Activated T-cell treated with anti-CD3 and anti-CD28 coated beads for 1 hour (primary cell): ENCODE measurements at regions not wholly inside any gene's neighbourhood (a gene's known extent, or its start where the extent isn't known, plus 50 kb on each side); places are given as distances from the start of the nearest gene placed in this dataset.
"Not testable (repeated sequence)": the region's sequence is repeated elsewhere in the genome, so short reads cannot be mapped to it uniquely, and the experiment has no call there.

Source experiments
- DNase-seq: peaks from one replicate; pipeline ENCODE4 v3.0.0-alpha.2; 2020; ENCODE audit warnings: low read depth

DNA sequence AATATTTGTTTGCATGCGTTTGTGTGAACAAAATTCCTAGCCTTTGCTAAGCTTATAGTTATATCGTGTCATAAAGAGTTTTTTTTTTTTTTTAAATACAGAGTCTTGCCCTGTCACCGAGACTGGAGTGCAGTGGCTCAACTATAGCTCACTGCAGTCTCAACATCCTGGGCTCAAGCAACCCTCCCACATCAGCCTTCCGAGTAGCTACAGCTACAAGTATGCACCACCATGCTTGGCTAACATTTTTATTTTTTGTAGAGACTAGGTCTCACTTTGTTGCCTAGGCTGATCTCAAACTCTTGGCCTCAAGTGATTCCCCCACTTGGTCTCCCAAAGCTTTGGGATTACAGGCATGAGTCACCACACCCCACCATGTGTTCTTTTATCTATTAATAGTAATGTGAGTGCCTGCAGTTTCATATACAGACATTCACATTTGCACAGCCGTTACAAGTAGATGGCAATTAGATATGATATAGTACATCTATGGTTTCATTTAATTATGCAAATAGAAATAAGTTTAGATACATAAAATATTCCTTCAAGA, 848.6 kb downstream of the PDCD6IP start:
- no peak for DNase-seq

DNA sequence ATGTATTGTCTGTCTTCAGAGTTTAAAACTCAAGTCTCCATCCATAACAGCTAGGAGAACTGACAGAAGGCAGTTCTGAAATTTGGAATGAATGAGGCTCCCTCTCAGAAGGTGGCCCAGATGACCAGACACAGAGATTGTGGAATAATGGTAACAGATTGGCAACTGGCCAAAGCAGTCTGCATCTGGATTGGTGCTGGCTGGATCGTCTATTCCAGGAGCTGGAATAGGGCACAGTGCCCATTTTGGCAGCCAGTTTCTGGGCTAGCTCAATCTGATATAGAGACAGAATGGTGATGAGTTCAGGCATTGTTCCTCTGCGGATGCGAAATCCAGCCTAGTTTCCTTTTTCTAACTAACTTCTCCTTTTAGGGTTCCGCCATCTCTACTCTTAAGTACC, 851.7 kb downstream of the PDCD6IP start:
- no peak for DNase-seq

DNA sequence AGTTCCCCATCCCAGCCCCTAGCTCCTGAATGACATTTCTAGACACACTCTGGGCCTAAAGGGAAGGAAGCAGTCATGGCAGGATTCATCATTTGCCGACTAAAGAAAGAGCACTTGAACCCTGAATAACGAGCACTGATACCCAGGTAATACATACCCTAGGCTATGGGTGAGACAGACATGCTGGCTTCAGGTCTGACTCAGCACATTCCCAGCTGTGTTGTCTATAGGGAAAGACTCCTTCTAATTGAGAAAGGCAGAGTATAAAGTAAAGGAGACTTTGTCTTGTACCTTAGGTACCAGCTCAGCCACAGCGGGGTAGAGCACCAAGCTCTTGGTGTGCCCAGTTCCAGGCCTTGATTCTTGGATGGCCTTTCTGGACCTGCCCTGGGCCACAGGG, 870.5 kb downstream of the PDCD6IP start:
- DNase-seq: no peak

DNA sequence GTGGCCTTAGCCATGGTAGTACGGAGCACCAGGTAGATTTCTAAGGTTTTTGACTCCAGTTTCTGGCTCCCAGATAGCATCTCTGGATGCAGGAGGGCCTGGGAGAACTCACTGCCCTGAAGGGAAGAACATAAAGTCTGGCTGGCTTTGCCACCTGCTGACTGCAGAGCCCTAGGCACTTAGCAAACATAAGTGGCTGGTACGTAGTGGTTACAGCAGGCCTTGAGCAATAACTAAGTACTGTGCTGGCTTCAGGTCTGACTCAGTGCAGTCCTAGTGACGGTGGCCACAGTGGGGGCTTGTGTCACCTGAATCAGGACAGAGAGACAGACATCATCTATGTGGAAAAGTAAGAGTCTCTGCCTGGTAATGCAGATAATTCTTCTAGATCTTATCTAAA, 871.1 kb downstream of the PDCD6IP start:
- no peak for DNase-seq

DNA sequence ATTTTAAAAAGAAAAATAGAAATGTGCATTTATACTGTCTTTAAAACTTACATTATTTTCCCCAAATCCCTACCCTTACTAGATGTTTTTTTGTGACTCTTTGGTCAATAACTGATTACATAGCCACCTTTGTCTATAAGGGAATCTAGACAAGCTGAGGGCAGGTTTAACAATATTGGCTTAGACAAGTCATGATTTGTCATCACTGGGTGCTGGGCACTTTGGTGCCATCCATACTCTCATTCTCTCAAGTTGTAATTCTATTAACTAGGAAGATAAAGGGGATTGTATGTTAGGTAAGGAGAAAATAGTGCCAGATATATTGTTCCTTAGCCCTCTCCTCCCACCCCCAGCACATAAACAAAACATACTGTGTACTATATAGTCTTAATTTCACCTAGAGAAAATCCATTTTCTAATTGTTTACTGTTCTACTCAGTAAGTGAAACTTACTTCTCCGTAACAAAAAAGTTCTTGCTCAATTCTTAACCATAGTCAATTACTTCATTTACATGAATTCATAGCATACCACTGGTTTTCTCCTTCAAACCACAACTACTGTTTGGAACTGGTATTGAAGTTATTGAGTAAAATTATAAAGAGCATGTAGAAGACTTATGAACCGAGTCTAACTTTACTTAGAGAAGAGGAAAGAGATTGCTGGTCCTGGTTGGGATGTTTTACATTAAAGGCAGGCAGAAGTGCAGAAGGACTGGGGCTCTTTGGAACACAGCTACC, 877.1 kb downstream of the PDCD6IP start:
- no peak for DNase-seq

DNA sequence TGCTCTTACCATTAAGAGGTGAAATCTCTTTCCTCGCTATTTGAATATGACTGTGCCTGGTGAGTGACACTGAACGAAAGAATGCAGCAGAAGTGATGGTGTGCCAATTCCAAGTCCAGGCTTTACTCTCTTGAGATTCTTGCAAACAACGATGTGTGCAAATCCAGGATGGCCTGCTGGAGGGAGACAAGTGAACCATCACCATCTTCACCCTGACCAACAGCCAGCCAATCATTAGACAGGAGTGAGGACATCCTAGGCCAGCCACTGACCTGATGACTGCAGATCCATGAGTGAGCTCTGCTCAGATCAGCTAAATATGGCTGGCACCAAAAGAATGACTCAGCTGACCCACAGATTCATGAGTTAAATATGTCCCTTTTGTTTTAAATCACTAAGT, 878.0 kb downstream of the PDCD6IP start:
- no peak for DNase-seq

DNA sequence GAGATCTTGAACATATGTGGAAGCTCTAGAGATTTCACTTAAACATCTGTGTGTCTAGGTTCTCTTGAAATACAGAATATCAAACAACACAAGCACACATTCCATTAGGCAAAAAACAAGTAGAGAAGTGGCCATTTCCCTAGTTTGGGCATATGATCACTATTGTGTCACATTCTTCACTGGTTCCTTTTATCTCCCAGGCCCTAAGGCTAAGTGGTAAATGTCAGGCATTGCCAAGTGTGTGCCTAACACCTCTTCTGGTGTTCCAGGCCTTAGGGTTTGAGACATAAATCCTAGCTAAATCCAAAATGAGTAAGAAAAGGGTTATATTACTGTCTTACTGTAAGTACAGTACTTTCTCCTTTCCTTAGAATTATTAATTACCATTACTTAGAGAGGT, 880.1 kb downstream of the PDCD6IP start:
- no peak for DNase-seq

DNA sequence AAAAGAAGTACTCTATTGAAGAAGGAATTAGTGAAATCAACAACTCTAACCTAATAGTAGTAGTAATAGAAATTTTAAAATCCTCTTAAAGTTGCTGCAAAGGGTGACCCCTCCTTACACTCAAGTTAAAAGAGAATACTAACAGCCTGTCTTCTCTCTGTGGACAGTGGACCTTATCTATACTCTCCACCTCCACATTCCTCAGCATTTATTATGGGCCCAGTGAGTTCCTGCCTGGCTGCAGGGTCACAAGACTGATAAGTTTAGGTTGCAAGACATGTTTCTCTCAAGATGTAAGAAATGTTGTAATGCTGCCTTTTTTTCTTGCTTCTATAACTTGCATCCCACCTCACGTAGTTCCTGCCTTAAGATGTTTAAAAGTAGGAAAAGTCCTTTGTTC, 880.6 kb downstream of the PDCD6IP start:
- not testable (repeated sequence) for DNase-seq

DNA sequence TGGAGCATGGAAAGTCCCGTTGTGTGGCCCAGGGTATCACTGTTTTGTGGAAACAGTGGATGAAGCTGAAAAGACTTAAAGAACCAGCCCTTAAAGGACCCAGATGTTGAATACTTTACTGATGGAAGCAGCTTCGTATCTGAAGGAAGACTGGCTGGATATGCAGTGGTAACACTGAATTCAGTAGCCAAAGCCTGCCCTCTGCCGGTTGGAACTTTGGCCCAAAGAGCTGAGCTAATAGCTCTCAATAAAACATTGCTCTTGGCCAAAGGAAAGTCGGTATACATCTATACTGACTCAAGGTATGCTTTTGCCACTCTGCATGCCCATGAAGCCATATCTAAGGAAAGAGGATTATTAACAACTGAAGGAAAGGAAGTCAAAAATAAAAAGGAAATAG, 885.4 kb downstream of the PDCD6IP start:
- DNase-seq: no peak

DNA sequence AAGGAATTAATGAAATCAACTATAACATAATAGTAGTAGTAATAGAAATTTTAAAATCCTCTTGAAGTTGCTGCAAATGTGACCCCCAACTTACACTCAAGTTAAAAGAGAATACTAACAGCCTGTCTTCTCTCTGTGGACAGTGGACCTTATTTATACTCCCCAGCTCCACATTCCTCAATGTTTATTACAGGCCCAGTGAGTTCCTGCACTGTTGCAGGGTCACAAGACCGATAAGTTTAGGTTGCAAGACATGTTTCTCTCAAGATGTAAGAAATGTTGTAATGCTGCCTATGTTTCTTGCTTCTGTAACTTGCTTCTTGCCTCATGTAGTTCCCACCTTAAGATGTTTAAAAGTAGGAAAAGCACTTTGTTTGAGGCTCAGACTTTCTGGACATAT, 888.1 kb downstream of the PDCD6IP start:
- no peak for DNase-seq

DNA sequence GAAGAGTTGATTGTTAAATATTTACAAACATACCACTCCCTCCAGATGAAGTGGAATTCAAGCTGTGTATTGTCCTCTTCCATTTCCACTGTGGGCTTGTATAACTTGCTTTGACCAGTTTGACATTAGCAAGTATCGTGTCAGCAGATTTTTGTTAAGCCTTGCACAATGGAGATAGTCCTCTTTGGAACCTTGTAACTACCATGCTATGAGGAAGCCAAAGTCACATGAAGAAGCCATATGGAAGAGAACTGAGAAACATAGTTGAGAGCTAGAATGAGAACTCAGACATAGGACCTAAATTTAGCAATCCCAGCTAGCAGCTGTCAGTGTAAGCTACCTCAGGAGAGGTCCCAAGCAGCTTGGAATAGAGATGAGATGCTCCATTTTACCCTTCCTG, 889.2 kb downstream of the PDCD6IP start:
- DNase-seq: no peak

DNA sequence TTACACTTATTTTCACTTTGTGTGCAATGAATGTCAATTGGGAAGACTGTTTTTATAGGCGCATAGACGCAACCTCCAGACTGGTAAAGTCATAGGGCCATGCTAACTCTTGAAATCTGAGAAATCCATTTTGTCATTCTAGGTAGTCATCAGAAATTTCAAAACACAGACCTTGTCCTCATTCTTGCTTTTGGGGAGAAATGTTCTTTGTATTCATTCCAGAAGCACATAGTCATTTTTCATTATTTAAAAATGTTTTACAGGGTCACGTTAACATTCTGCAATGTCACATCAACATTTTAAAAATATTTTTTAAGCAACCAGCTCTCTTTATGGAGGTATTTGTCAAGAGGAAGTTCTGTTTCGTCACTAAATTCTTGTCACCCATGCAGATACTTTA, 898.4 kb downstream of the PDCD6IP start:
- DNase-seq: no peak

DNA sequence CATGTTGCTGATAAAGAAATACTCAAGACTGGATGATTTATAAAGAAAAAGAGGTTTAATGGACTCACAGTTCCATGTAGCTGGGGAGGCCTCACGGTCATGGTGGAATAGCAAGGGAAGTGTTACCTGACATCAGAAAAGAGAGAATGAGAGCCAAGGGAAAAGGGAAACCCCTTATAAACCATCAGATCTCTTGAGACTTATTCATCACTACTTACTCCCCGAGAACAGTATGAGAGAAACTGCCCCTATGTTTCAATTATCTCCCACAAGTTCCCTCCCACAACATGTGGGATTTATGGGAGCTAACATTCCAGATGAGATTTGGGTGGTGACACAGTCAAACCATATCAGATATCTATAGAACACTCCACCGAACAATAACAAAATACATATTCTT, 904.6 kb downstream of the PDCD6IP start:
- DNase-seq: no peak

DNA sequence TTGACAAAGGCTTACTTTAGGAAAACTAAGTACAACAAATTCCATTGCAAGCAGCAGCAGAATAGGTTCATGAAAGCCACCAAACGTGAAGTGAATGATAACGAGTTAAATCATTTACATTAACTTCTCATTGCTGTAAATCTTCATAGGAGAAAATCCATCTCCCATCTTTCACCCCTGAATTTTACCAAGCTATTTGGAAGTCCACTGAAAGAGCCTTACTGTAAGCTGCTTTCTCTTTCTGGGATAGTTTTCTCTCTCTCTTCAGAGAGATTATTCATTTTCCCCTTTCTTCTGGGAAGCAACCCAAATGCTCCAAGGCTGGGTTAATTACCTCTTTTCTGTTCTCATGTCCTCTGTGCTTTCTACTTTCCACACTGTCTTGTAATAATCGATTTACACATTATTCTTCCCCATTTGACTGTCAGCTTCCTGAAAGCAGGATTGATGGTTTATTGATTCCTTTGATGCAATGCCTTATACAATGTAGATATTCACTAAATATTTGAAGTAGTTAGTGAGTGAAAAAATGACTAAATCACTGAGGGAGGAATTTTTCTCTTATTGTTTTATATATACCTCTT, 914.3 kb upstream of the ARPP21 start:
- DNase-seq: no peak

DNA sequence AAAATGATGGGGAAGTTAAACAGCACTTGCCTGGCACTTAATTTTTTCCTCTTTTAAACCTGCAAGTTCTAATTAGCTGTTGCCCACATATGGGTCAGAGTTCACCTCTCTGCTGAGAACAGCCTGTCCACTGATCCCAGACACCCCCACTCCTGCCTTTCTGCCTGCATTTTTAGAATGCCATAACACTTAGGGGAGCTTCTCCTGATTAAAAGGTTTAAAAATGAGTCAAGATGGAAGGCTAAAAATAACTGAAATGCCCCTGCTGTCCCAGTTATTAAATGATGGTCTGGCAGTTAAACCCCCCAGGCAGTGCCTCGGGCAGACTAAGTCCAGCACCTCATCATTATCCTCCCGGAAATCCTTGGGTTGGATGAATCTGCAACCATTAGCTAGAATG, 913.6 kb upstream of the ARPP21 start:
- DNase-seq: no peak

DNA sequence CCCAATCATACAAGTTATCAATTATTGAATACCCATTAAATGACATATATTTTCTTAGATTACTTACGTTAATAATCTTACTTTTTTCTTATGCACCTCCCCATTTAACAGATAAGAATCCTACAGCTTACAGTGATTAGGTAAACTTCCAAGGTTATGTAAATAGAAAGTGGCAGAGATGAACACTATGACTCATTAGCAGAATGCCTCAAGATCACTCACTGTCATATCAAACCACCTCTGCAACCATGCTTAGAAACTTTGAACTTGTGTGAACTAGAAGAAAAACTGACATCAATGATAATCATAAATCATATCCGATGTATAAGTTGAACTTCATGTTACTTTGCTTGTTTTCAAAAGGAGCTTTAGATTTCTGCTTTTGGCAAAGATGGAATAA, 911.6 kb upstream of the ARPP21 start:
- DNase-seq: no peak

DNA sequence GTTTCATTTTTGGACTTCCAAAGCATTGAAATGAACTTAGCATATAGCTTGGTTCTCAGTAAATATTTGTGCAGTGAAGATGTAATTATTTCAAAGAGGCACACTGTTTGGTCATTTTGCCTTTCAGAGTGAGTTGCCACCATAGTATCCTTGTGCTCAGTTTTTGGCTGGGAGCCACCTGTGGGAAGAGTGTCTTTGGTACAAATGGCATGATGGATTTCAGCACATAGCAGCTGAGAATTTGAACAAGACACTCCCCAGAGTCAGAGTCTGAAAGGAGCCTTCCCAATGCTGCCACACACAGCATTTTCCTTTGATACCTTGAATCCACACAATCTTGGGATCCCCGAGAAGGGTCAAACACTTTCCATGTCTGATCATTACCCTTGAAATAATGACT, 897.2 kb upstream of the ARPP21 start:
- no peak for DNase-seq

DNA sequence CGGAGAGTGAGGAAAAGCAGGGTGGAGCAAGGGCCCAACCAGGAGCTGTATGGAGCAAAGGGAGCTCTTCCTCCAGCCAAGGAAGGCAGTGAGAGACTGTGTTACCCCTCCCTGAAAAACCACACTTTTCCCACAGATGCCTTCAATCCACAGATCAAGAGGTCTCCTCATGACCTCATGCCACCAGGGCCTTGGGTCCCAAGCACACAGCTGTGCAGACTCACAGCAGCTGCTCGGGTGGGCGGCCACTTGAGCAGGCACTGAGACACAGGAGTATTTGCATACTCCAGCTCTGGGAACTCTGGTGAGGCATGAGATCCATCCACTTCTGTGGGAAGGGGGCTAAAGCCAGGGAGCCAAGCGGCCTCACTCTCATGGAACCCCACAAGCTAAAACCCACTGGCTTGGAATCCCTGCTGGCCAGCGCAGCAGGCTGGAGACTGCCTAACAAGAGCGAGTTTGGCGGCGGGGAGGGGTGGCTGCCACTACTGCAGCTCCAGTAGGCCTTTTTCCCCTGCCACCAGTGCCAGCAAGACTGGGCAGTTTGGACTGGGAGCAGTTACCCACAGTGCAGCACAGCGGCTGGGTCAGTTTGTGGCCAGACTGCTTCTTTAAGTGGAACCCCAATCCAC, 880.6 kb upstream of the ARPP21 start:
- no peak for DNase-seq

DNA sequence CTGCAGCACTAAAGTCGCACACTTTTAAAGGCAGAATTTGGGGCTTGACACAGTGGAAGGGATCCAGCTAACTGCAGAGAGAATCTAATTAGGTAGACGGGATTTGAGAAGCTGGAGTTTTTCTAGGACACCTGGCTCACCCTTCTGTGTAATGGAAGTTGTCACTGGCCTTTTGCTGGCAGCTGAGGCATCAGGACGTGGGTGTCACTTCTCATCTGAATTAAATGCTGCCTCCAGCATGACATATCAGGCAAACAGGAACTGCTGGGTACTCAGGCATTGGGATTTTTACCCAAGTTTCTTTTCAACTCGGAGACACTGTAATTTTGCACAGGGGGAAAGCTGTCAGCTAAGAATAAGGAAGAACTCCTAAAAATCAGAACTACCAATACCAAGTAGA, 861.9 kb upstream of the ARPP21 start:
- no peak for DNase-seq

DNA sequence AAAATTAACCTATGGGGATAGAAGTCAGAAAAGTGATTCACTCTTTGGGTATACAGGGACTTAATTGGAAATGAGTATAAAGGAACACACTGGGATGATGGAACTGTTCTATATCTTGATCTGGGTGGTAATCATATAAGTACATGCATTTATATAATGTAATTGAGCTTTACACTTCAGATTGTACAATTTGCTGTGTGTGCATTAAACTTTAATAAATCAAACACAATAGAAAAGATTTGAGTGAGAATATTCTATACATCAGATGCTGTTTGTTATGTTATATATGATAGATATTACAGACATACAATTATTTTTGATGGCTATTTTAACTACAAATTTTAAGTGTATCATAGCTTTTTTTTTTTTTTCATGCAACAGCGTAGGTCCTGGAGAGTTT, 860.2 kb upstream of the ARPP21 start:
- DNase-seq: no peak

DNA sequence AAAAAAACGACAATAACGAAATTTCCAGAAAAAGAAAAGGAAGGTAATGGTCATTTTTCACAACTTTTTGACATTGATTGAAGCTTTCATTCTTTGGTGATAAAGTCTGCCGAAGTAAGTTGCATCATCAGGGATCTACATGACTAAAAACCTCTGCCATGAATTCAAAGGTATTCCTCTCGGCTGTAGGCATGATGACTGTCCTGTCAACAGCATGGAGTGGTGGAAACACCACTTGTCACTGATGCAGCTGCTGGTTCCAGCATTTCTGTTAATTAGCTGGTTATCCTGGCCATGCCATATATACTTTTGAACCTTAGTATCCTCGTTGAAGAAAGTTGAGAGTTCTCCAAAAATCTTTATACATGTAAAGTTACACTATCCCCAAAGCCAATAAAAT, 859.0 kb upstream of the ARPP21 start:
- no peak for DNase-seq

DNA sequence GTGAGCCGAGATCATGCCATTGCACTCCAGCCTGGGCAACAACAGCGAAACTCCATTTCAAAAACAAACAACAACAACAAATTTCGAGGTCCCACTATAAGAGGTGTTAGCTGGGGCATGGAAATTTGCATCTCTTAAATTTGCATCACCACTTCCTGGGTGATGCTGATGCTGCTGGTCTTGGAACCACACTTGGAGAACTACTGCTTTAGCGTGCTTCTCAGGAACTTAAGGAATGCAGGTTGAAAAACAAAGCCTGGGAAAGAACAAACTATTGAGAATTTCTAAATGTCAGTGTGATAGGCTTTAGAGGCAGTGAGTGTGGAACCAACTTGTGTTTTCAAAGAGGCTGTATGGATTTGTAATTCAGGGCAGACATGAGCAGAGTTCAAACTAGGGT, 858.4 kb upstream of the ARPP21 start:
- no peak for DNase-seq

DNA sequence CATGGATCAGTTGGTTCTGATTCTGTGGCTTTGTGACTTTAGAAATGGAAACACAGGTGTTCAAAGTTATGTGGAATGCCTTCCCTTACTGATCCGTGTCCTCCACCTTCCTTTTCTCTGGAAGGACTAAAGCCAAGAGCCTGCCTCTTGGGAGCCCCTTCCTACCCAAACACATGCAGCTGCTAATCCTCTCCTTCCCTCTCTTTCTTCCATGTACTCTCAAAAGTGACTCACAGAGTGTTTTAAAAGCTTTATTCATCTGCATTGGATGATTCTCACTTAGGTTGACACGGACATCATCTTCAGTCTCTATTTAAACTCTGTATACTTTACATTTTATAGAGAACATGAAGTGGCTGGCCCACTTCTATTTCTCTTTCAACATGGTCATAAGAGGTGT, 856.5 kb upstream of the ARPP21 start:
- no peak for DNase-seq

DNA sequence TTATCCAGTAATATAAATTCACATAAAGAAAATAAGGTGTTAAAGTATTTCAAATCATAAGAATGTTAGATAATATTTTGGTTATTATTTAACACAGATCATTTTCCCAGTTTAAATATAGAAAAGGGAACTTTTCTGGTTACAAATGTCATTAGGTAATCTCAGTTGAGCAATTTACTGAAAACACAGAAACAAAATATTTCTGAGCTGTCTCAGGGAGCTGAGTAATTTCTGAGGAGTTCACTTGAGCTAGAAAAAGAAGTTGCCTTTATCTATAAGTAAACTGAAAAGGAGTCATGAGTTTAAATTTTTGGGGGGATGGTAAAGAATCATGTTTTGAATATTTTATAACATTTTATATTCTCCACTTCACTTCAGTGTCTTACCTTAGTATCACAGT, 855.4 kb upstream of the ARPP21 start:
- no peak for DNase-seq
